Panc1 (cell line): ENCODE measurements at regions not wholly inside any gene's neighbourhood (a gene's known extent, or its start where the extent isn't known, plus 50 kb on each side); places are given as distances from the start of the nearest gene placed in this dataset.
"Not testable (repeated sequence)": the region's sequence is repeated elsewhere in the genome, so short reads cannot be mapped to it uniquely, and the experiment has no call there.

Experiments
- ATAC-seq: fragments of 200-7000 bp; cut with Tn5 transposase; 2 replicates; pipeline ENCODE4 v1.9.1; 2020; ENCODE audit warnings: mild to moderate bottlenecking, moderate library complexity
- BruUV-seq: library from RNA; stranded (reverse); fragments of 400-500 nt; replicated peaks from 2 replicates; lab custom pipeline; 2021; lab: Mats Ljungman, UMichigan
- CTCF ChIA-PET: fragments of 300-600 bp; sonication (Branson Sonifier 250); formaldehyde crosslinking; loops from one replicate; lab custom pipeline; 2022; ENCODE audit warnings: antibody characterized with exemption; lab: Charles Lee
- POLR2A ChIA-PET: fragments of 300-600 bp; sonication (Branson Sonifier 250); formaldehyde crosslinking; loops from one replicate; lab custom pipeline; 2022; ENCODE audit warnings: antibody characterized with exemption; lab: Charles Lee
- DNase-seq: peaks from one replicate; pipeline ENCODE4 v3.0.0-alpha.2; 2010; ENCODE audit warnings: low read depth, low spot score
- H3K27ac ChIP-seq: 2 replicates; pipeline ENCODE4 v1.5.1; 2011; ENCODE audit warnings: mild to moderate bottlenecking, low read length, inconsistent platforms
- H3K27me3 ChIP-seq: fragments of 200-500 bp; sonication (Bioruptor generic); 2 replicates; pipeline ENCODE4 v1.6.0; 2014; ENCODE audit warnings: low read length, inconsistent platforms; ENCODE audit not compliant: control insufficient read depth, insufficient read depth
- H3K36me3 ChIP-seq: fragments of 200-500 bp; sonication (Bioruptor generic); 2 replicates; pipeline ENCODE4 v1.5.1; 2014; ENCODE audit warnings: inconsistent platforms, mild to moderate bottlenecking, low read length, moderate library complexity; ENCODE audit not compliant: control insufficient read depth, insufficient read depth
- H3K4me1 ChIP-seq: 2 replicates; pipeline ENCODE4 v1.5.1; 2011; ENCODE audit warnings: inconsistent platforms, mild to moderate bottlenecking, low read length, moderate library complexity; ENCODE audit not compliant: control insufficient read depth, insufficient read depth
- H3K4me3 ChIP-seq, 2 experiments: 2 replicates each; pipeline ENCODE4 v1.5.1; 2011 to 2012; ENCODE audit warnings: low read depth in 2 of 2, low read length in 2 of 2, mild to moderate bottlenecking in 2 of 2, inconsistent platforms in 1 of 2, moderate library complexity in 1 of 2
- H3K9me3 ChIP-seq: fragments of 200-500 bp; sonication (Bioruptor generic); 2 replicates; pipeline ENCODE4 v1.5.1; 2014; ENCODE audit warnings: low read depth, mild to moderate bottlenecking, inconsistent platforms, low read length, moderate library complexity; ENCODE audit not compliant: control insufficient read depth, insufficient read depth
- CTCF ChIP-seq: fragments of 450-650 bp; IDR thresholded peaks from 2 replicates; pipeline ENCODE4 v1.5.1; 2017; ENCODE audit warnings: mild to moderate bottlenecking
- POLR2AphosphoS5 ChIP-seq: IDR thresholded peaks from 2 replicates; pipeline ENCODE4 v1.6.1; 2012; ENCODE audit warnings: mild to moderate bottlenecking, low read depth, low read length, moderate library complexity
- REST ChIP-seq, 2 experiments: IDR thresholded peaks; 2 replicates each; pipeline ENCODE4 v1.6.1; 2011 to 2012; ENCODE audit warnings: low read depth in 2 of 2, control low read depth in 1 of 2, low read length in 1 of 2, mild to moderate bottlenecking in 1 of 2, moderate library complexity in 1 of 2; ENCODE audit not compliant: insufficient read depth in 1 of 2
- SIN3A ChIP-seq: IDR thresholded peaks from 2 replicates; pipeline ENCODE4 v1.6.1; 2012; ENCODE audit warnings: low read depth, mild to moderate bottlenecking, low read length, moderate library complexity, borderline replicate concordance; ENCODE audit not compliant: insufficient read depth
- TCF7L2 ChIP-seq: IDR thresholded peaks from 2 replicates; pipeline ENCODE4 v1.6.1; 2011; ENCODE audit warnings: mild to moderate bottlenecking, low read depth, low read length, inconsistent platforms
- in situ Hi-C: cut with HindIII; loops from 2 replicates; pipeline ENCODE4 v1.10.0; 2016; ENCODE audit warnings: low sequenced_read_pairs, low pct_unique_long_range_greater_than_20kb
- intact Hi-C: fragments of 100-400 bp; cut with micrococcal nuclease; formaldehyde crosslinking; loops from one replicate; pipeline ENCODE4 v1.10.0; 2022; ENCODE audit not compliant: unreplicated experiment

- Histone ChIP-seq H3K27me3 (peaks cover 3% of the 10 kb centered on the region), H3K4me3 (no peak overlapping the region), H3K36me3 (no peaks in the 10 kb centered on the region), H3K9me3 (no peaks in the 10 kb centered on the region), H3K4me1 (no peaks in the 10 kb centered on the region), H3K27ac (no peak overlapping the region)
- TF ChIP-seq REST (IDR thresholded peaks at IDR 0.05; ENCODE audit: insufficient read depth in 1 of 2, low read depth in 2 of 2, low read length in 1 of 2) (no peak), SIN3A (no peak), TCF7L2 (no peak), POLR2AphosphoS5 (no peak), CTCF (no peak)
- no peak for DNase-seq
- in situ Hi-C loops: no loop called here
- CTCF ChIA-PET: interaction anchor here (0.5 kb wide), 1 partner anchor 49 kb away, joined by 5 read pairs; no protein-coding TSS in a partner anchor
- POLR2A ChIA-PET: no interaction called here
- no TSS peak for BruUV-seq
- ATAC-seq: no peak
- intact Hi-C loops: no loop called here
These were observed 54.0 kb upstream of the BBX start for GRCh38 chr3:107468782-107469181.

DNA sequence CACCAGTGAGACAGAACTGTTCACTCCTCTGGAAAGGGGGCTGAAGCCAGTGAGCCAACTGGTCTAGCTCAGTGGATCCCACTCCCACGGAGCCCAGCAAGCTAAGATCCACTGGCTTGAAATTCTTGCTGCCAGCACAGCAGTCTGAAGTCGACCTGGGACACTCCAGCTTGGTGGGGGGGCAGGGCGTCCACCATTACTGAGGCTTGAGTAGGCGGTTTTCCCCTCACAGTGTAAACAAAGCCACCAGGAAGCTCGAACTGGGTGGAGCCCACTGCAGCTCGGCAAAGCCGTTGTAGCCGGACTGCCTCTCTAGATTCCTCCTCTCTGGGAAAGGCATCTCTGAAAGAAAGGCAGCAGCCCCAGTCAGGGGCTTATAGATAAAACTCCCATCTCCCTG is 52.3 kb upstream of the BBX start:
- H3K27me3 ChIP-seq, POLR2A ChIA-PET, ATAC-seq, H3K36me3 ChIP-seq, DNase-seq, H3K4me1 ChIP-seq, BruUV-seq, in situ Hi-C loops, H3K9me3 ChIP-seq, intact Hi-C loops, H3K27ac ChIP-seq, H3K4me3 ChIP-seq: not testable (repeated sequence)
- CTCF ChIA-PET: interaction anchor here (0.7 kb wide), 1 partner anchor 210 kb away, joined by 3 read pairs; no protein-coding TSS in a partner anchor
